DND-41 (cell line): ENCODE measurements at regions not wholly inside any gene's neighbourhood (a gene's known extent, or its start where the extent isn't known, plus 50 kb on each side); places are given as distances from the start of the nearest gene placed in this dataset.

ENCODE experiments used
- ATAC-seq: fragments of 200-7000 bp; cut with Tn5 transposase; 3 replicates; pipeline ENCODE4 v1.9.1; 2021; ENCODE audit warnings: low read depth; ENCODE audit not compliant: insufficient read depth
- DNase-seq: peaks from one replicate; pipeline ENCODE4 v3.0.0-alpha.2; 2020
- H2AFZ ChIP-seq: 2 replicates; pipeline ENCODE4 v1.6.0; 2012; ENCODE audit warnings: low read depth, low read length
- H3K27ac ChIP-seq: 2 replicates; pipeline ENCODE4 v1.5.1; 2012; ENCODE audit warnings: low read length, inconsistent platforms
- H3K27me3 ChIP-seq: fragments of 200-600 bp; sonication (generic); 2 replicates; pipeline ENCODE4 v1.6.0; 2012; ENCODE audit warnings: low read length, mild to moderate bottlenecking, inconsistent platforms; ENCODE audit not compliant: insufficient read depth, poor library complexity
- H3K36me3 ChIP-seq: 2 replicates; pipeline ENCODE4 v1.5.1; 2012; ENCODE audit warnings: low read length, inconsistent platforms; ENCODE audit not compliant: insufficient read depth
- H3K4me1 ChIP-seq: 2 replicates; pipeline ENCODE4 v1.5.1; 2012; ENCODE audit warnings: mild to moderate bottlenecking, low read length; ENCODE audit not compliant: insufficient read depth
- H3K4me2 ChIP-seq: 2 replicates; pipeline ENCODE4 v1.6.0; 2012; ENCODE audit warnings: mild to moderate bottlenecking, moderate library complexity, low read length, inconsistent platforms; ENCODE audit not compliant: insufficient read depth
- H3K4me3 ChIP-seq, 2 experiments: fragments of 200-600 bp in 1 of 2; shearing (Covaris generic) in 1 of 2; 2 replicates each; pipeline ENCODE4 v1.5.1; 2012 to 2016; ENCODE audit warnings: inconsistent platforms in 2 of 2, low read length in 2 of 2, mild to moderate bottlenecking in 2 of 2, low read depth in 1 of 2, moderate library complexity in 1 of 2
- H3K79me2 ChIP-seq: 2 replicates; pipeline ENCODE4 v1.6.0; 2012; ENCODE audit warnings: low read length, inconsistent platforms; ENCODE audit not compliant: insufficient read depth
- H3K9ac ChIP-seq: 2 replicates; pipeline ENCODE4 v1.6.0; 2012; ENCODE audit warnings: low read depth, mild to moderate bottlenecking, inconsistent platforms, low read length, moderate library complexity
- H3K9me3 ChIP-seq: 2 replicates; pipeline ENCODE4 v1.5.1; 2012; ENCODE audit warnings: low read length, moderate library complexity, mild to moderate bottlenecking, inconsistent platforms; ENCODE audit not compliant: insufficient read depth, severe bottlenecking
- H4K20me1 ChIP-seq: 2 replicates; pipeline ENCODE4 v1.6.0; 2012; ENCODE audit warnings: low read length; ENCODE audit not compliant: insufficient read depth
- CTCF ChIP-seq: IDR thresholded peaks from 2 replicates; pipeline ENCODE4 v1.5.1; 2012; ENCODE audit warnings: borderline replicate concordance, low read length, moderate library complexity, mild to moderate bottlenecking; ENCODE audit not compliant: poor library complexity, severe bottlenecking; ENCODE audit errors: extremely low read depth
- EZH2 ChIP-seq: IDR thresholded peaks from 3 replicates; pipeline ENCODE4 v1.6.1; 2012; ENCODE audit warnings: borderline replicate concordance, low read depth, mild to moderate bottlenecking, moderate library complexity, low read length, inconsistent platforms; ENCODE audit not compliant: severe bottlenecking

- H3K4me1 ChIP-seq: peaks cover 4% of the 10 kb centered on the region; the same call in 1 of the 2 replicates
- no peaks in the 10 kb centered on the region for H3K27me3 ChIP-seq
- no peak overlapping the region for H3K4me3 ChIP-seq
- H4K20me1 ChIP-seq: no peaks in the 10 kb centered on the region
- DNase-seq (no peak), ATAC-seq (no peak)
- H3K79me2 ChIP-seq: no peaks in the 10 kb centered on the region
- no peak overlapping the region for H3K9ac ChIP-seq
- no peak overlapping the region for H3K4me2 ChIP-seq
- TF ChIP-seq CTCF: no peak
- no peak for TF ChIP-seq EZH2
- H2AFZ ChIP-seq: no peak overlapping the region
- H3K27ac ChIP-seq: no peak overlapping the region
- H3K36me3 ChIP-seq: no peaks in the 10 kb centered on the region
- H3K9me3 ChIP-seq: no peaks in the 10 kb centered on the region
Measured at GRCh38 chr3:147654827-147655226, 245.7 kb downstream of the ZIC1 start.

GRCh38 chr3:147655236-147655635, 246.1 kb downstream of the ZIC1 start:
- no peaks in the 10 kb centered on the region for H3K36me3 ChIP-seq
- no peak for TF ChIP-seq CTCF
- no peak for TF ChIP-seq EZH2

GRCh38 chr3:147656023-147656422, 246.9 kb downstream of the ZIC1 start:
- H3K27me3 ChIP-seq: no peaks in the 10 kb centered on the region
- H3K4me3 ChIP-seq: no peak overlapping the region
- H4K20me1 ChIP-seq: no peaks in the 10 kb centered on the region
- peak; percentile 49; the same call in 1 of the 3 replicates for ATAC-seq
- DNase-seq: no peak
- H2AFZ ChIP-seq: no peak overlapping the region
- TF ChIP-seq CTCF: no peak
- TF ChIP-seq EZH2: no peak
- H3K27ac ChIP-seq: no peak overlapping the region
- H3K4me2 ChIP-seq: no peak overlapping the region
- peaks cover 4% of the 10 kb centered on the region; the same call in 1 of the 2 replicates for H3K4me1 ChIP-seq
- no peaks in the 10 kb centered on the region for H3K79me2 ChIP-seq
- H3K9me3 ChIP-seq: no peaks in the 10 kb centered on the region
- H3K36me3 ChIP-seq: no peaks in the 10 kb centered on the region
- H3K9ac ChIP-seq: no peak overlapping the region

More at GRCh38 chr3:147655236-147655635, 246.1 kb downstream of the ZIC1 start:
- Histone ChIP-seq H3K9ac (no peak overlapping the region), H3K4me2 (no peak overlapping the region), H3K9me3 (no peaks in the 10 kb centered on the region), H3K4me3 (no peak overlapping the region), H3K27me3 (no peaks in the 10 kb centered on the region), H4K20me1 (no peaks in the 10 kb centered on the region), H3K4me1 (peaks cover 4% of the 10 kb centered on the region; the same call in 1 of the 2 replicates), H2AFZ (no peak overlapping the region), H3K27ac (no peak overlapping the region), H3K79me2 (no peaks in the 10 kb centered on the region)
- no peak for DNase-seq
- peak; percentile 35; the same call in 1 of the 3 replicates for ATAC-seq

GRCh38 chr3:147661916-147662315, 252.8 kb downstream of the ZIC1 start:
- no peaks in the 10 kb centered on the region for H3K4me1 ChIP-seq
- no peaks in the 10 kb centered on the region for H3K36me3 ChIP-seq
- H3K9ac ChIP-seq: no peak overlapping the region
- DNase-seq (no peak), ATAC-seq (no peak)
- no peaks in the 10 kb centered on the region for H3K27me3 ChIP-seq
- no peaks in the 10 kb centered on the region for H3K9me3 ChIP-seq
- H4K20me1 ChIP-seq: no peaks in the 10 kb centered on the region
- no peak for TF ChIP-seq EZH2
- TF ChIP-seq CTCF: no peak
- H3K79me2 ChIP-seq: no peaks in the 10 kb centered on the region
- no peak overlapping the region for H3K27ac ChIP-seq
- H2AFZ ChIP-seq: no peak overlapping the region
- H3K4me3 ChIP-seq: no peak overlapping the region
- H3K4me2 ChIP-seq: no peak overlapping the region
